ENCODE measurements at regions not wholly inside any gene's neighbourhood (a gene's known extent, or its start where the extent isn't known, plus 50 kb on each side); places are given as distances from the start of the nearest gene placed in this dataset.

DNA sequence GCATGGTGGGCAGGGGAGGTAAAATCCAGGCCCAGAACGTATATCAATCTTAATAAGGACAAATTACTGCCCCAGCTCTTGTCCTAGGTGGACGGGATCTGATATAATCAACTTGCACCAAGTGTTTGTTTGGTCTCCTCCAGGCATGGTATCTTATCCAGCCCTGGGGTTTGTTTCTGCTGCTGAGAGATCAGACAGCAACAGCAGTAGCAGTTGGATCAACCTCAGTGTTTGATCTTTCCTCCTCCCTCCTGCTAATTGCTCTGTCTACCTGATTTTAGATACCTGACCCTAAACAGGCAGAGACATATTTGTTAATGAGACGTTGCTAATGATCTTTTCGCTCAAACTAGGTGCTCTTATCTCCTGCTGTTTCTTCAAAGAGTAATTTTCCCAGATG lies 100.4 kb upstream of the BACH2 start:
- TF ChIP-seq, protein P1, sequence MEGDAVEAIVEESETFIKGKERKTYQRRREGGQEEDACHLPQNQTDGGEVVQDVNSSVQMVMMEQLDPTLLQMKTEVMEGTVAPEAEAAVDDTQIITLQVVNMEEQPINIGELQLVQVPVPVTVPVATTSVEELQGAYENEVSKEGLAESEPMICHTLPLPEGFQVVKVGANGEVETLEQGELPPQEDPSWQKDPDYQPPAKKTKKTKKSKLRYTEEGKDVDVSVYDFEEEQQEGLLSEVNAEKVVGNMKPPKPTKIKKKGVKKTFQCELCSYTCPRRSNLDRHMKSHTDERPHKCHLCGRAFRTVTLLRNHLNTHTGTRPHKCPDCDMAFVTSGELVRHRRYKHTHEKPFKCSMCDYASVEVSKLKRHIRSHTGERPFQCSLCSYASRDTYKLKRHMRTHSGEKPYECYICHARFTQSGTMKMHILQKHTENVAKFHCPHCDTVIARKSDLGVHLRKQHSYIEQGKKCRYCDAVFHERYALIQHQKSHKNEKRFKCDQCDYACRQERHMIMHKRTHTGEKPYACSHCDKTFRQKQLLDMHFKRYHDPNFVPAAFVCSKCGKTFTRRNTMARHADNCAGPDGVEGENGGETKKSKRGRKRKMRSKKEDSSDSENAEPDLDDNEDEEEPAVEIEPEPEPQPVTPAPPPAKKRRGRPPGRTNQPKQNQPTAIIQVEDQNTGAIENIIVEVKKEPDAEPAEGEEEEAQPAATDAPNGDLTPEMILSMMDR (IDR thresholded peaks at IDR 0.05) = no peak
- no peak for TF ChIP-seq ZFX (IDR thresholded peaks at IDR 0.05; ENCODE audit: borderline replicate concordance)

All from 22Rv1 (cell line).